Stimulated activated CD4-positive, alpha-beta T cell treated with anti-CD3 and anti-CD28 coated beads, Interleukin-1b, Interleukin-23, amount 100 ng/mL, for 4 hours (primary cell): ENCODE measurements at regions not wholly inside any gene's neighbourhood (a gene's known extent, or its start where the extent isn't known, plus 50 kb on each side); places are given as distances from the start of the nearest gene placed in this dataset.
"Not testable (repeated sequence)": the region's sequence is repeated elsewhere in the genome, so short reads cannot be mapped to it uniquely, and the experiment has no call there.

Source experiments
- DNase-seq, 2 donors: peaks; one replicate each; pipeline ENCODE4 v3.0.0-alpha.2; 2020; ENCODE audit warnings: low read depth in 2 of 2

DNA sequence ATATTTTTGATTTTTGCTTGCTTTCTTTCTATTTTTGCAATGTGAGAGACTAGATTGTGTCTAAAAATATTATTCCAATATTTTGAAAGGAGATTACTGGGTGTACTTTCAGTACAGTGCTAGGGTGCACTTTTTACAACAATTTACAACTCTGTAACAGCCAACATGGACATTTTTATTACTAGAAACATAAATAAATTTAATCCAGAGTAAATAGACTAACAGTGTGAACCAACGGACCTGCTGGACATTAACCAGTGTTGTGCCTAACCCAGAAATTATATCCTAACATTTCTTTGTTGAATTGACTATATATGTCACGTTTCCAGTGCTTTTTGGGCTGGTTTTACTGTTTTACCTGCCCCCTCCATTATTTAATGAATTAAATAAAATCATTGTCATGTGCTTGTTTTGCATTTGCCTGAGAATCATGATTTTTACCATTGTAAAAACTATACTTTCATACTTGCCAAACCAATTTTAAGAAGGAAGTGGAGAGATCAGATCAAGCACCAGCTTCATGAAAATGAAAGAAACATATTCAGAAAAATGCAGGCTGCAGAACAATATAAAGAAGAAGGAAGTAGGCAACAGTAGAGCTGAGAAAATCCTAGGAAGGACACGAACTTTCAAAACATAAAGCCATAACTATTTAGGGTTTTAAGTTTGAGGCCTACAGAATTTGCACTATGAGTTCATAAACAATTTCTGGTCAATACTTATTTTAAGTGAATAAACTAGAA lies 400.8 kb upstream of the PIK3R1 start:
- no peak for DNase-seq

- DNase-seq = no peak
These were observed 401.5 kb upstream of the PIK3R1 start for GRCh38 chr5:67813877-67814539.

DNA sequence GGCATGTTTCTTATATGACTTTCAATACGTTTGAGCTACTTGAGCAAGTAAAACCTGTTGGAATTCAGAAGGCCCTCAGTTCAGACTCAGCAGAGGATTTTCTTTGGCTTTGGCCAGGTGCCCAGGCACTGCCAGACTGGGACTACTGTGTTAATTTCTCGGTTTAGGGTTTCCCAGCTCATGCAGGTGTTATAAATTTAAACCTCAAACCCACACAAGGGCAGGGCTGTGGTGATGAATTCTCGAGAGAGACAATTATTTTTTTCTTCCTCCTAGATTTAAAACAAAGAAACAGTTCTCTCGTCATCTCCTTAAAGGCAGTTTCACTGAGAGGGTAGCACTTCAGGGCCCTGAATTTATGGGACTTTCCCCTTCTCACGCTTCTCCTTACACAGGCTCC lies 406.0 kb upstream of the PIK3R1 start:
- DNase-seq = no peak

DNA sequence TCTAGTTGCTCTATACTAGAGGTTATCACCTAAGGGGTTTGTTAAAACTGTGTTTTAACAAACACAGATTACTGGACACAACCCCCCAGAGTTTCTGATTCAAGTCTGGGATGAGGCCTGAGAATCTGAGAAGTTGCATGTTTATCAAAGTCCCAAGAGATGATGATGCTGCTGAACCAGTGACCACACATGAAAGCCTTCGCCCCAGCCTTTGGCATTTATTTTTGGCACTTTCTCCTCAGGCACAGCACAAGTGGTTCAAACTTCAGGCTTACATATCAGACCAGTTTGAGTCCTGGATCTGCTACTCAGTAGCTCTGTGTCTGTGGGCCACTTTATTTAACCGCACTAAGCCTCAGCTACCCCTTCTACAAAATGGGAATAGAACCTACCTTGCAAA lies 407.2 kb upstream of the PIK3R1 start:
- DNase-seq = no peak

GRCh38 chr5:67807439-67807888 lies 408.1 kb upstream of the PIK3R1 start:
- DNase-seq = no peak

- DNase-seq = no peak
These were observed 408.7 kb upstream of the PIK3R1 start for GRCh38 chr5:67806654-67807438.

- DNase-seq = no peak
These were observed 409.7 kb upstream of the PIK3R1 start for GRCh38 chr5:67805666-67806348.

- DNase-seq = no peak
These were observed 412.8 kb upstream of the PIK3R1 start for GRCh38 chr5:67802766-67803165.

- DNase-seq = no peak
These were observed 415.8 kb upstream of the PIK3R1 start for GRCh38 chr5:67799732-67800234.

DNA sequence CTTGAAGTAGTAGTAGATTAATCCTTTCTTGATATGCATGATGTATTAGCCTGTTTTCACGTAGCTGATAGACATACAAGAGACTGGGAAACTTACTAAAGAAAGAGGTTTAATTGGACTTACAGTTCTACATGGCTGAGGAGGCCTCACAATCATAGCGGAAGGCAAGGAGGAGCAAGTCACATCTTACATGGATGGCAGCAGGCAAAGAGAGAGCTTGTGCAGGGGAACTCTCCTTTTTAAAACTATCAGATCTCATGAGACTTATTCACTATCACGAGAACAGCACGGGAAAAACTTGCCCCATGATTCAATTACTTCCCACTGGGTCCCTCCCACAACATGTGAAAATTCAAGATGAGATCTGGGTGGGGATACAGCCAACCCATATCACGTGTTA lies 417.1 kb upstream of the PIK3R1 start:
- not testable (repeated sequence) for DNase-seq

GRCh38 chr5:67795781-67796477 lies 419.6 kb upstream of the PIK3R1 start:
- no peak for DNase-seq

GRCh38 chr5:67793966-67794365 lies 421.6 kb upstream of the PIK3R1 start:
- DNase-seq = no peak

- no peak for DNase-seq
These were observed 422.1 kb upstream of the PIK3R1 start for GRCh38 chr5:67793418-67793817.

DNA sequence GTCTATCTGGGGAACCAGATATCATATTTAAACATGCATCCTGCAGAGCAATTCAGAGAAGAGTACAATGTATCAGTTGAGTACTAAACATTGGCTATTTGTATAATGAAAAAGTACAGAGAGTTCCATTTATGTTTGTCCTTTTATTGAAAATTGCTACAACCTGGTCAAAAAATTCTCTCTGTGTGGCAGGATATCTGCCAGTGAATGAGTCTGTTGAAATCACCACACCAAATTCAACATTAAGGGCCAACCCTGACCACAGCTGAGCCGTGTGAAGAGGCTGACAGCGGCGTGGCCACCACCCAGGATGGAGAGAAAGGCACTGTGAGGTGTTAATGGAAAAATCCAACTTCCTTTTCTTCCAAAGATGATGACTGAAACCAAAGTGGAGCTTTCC lies 422.7 kb upstream of the PIK3R1 start:
- no peak for DNase-seq

DNA sequence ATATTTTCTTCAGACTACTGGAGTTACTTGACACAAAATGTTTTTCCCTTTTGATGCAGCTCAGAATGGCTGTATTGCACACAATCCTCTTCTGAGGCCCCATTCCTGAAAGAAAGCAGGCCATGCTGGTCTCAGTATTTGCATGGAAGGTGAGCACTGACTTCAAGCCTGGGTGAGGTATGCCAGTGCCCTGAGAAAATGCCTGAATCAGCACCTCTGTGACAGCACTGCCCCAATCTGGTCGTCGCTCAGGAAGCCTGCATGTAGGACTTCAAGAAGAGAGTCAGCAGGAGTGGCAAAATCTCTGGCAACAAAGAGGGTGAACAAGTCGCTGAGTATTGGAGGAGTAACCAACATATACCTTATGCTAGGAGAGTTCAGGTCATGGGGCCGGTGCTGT lies 425.2 kb upstream of the PIK3R1 start:
- DNase-seq = no peak

DNA sequence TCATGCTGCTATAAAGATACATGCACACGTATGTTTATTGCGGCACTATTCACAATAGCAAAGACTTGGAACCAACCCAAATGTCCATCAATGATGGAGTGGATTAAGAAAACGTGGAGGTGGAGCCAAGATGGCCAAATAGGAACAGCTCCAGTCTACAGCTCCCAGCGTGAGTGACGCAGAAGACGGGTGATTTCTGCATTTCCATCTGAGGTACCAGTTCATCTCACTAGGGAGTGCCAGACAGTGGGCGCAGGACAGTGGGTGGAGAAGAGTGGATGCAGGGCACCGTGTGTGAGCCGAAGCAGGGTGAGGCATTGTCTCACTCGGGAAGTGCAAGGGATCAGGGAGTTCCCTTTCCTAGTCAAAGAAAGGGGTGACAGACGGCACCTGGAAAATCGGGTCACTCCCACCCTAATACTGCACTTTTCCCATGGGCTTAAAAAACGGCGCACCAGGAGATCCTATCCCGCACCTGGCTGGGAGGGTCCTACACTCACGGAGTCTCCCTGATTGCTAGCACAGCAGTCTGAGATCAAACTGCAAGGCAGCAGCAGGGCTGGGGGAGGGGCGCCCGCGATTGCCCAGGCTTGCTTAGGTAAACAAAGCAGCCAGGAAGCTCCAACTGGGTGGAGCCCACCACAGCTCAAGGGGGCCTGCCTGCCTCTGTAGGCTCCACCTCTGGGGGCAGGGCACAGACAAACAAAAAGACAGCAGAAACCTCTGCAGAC lies 435.5 kb upstream of the PIK3R1 start:
- DNase-seq = not testable (repeated sequence)

GRCh38 chr5:67774786-67775185 lies 440.8 kb upstream of the PIK3R1 start:
- DNase-seq = no peak

DNA sequence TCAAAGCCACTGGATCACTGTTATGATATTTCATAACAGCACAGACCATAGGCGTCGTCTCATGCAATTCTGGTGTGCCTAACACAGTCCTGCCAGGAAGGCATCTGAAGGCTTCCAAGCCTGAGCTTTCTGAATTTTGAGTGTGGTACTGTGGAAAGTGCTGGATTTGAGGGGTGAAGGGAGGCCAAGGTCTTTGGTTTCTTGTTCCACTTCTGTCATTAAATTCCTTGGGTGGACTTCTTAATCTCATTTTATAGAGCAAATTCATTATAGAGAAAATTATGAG lies 441.3 kb upstream of the PIK3R1 start:
- DNase-seq = no peak

DNA sequence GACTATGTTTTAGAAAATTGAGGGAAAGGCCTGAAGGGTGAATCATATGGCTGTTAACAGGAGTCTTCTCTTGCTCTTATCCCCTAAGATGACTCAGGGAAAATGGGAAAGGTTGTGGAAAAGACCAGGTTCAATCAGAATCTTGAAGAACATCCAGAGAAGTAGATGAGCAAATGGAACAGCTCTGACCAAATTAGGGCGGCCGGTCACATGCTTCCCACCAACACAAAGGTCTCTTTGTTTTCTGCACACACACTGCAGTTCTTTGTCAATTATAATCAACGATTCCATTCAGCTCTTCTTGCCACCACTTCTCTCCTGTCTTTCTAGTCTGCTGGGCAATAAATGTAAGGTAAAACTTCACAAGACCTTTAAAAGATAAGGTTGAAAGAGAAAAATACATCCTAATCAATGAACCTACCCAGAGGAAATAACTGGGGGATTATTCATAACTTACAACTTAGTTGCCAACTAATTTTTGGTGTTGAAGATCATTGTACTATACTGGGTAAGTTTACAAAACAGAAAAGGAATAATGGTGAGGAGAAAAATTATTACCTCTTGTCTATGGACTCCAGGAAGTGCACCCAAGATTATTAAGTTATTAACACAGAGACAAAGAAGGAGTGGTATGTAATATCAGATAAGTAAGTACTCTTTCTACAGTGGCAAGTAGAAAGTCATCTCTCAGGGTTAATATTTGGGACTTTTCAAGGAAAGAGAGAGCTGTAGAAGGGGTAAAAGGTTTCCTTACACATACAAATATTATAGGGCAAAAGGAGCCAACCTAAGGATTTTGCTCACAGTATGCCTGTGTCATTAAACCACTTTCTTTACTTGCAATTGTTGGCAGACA lies 441.9 kb upstream of the PIK3R1 start:
- no peak for DNase-seq

DNA sequence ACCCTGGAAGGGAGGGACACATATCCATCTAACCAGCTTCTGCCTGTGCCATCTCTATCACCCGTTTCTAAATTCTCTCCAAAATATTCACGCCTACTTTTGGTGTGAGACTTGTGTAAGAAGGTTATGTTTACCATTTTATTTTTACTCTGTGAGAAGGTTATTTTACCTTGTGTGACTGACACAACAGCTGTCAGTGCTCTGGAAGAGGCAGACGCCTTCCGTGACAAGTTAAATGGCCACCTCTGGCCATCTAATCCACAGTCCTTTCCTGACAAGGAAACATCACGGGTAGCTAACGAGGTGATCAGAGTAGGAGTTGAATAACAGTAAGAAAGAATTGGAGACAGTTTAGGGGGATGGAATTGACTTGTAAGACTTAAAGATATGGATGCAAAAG lies 443.8 kb upstream of the PIK3R1 start:
- no peak for DNase-seq
